ENCODE measurements at regions not wholly inside any gene's neighbourhood (a gene's known extent, or its start where the extent isn't known, plus 50 kb on each side); places are given as distances from the start of the nearest gene placed in this dataset.

DNA sequence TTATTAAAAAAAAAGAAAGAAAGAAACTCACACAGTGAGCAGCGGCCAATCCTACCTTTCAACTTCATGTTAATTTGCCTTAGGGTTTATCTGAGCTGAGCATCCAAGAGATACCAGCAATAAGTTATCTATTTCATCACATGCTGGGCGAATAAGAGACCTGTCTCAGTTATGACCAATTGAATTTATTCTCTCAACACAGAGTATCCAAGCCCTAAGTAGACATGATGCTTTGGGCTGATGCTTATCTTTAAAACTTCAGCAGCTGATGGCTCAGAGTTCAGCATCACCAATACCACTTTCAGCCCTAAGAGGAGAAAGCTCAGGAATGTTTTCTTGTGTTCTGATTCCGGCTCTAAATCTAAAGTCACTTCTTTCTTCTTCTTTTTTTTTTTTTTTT lies 489.0 kb upstream of the ZFHX3 start:
- TF ChIP-seq OSR1 (CRISPR knock-in tag; IDR thresholded peaks at IDR 0.05) (no peak), ARNTL (CRISPR knock-in tag; IDR thresholded peaks at IDR 0.05; ENCODE audit: borderline replicate concordance, low read depth) (no peak)

Data from SK-N-SH treated with all-trans-retinoic acid at 6 μM for 48 hours (cell line).